Stimulated activated CD4-positive, alpha-beta T cell treated with anti-CD3 and anti-CD28 coated beads, Interleukin-15, amount 100 ng/mL, for 24 hours (primary cell): ENCODE measurements at regions not wholly inside any gene's neighbourhood (a gene's known extent, or its start where the extent isn't known, plus 50 kb on each side); places are given as distances from the start of the nearest gene placed in this dataset.
"Not testable (repeated sequence)": the region's sequence is repeated elsewhere in the genome, so short reads cannot be mapped to it uniquely, and the experiment has no call there.

ENCODE experiments used
- DNase-seq: peaks from one replicate; pipeline ENCODE4 v3.0.0-alpha.2; 2020

GRCh38 chr16:62794724-62795123 lies 758.5 kb upstream of the CDH8 start:
- no peak for DNase-seq

- not testable (repeated sequence) for DNase-seq
Measured at GRCh38 chr16:62780081-62780480, 743.8 kb upstream of the CDH8 start.

- DNase-seq: no peak
Measured at GRCh38 chr16:62764572-62764971, 728.3 kb upstream of the CDH8 start.

GRCh38 chr16:62760398-62760797 lies 724.2 kb upstream of the CDH8 start:
- no peak for DNase-seq

GRCh38 chr16:62755938-62756337 lies 719.7 kb upstream of the CDH8 start:
- DNase-seq: no peak

GRCh38 chr16:62752854-62753253 lies 716.6 kb upstream of the CDH8 start:
- DNase-seq: no peak

GRCh38 chr16:62751218-62751617 lies 715.0 kb upstream of the CDH8 start:
- no peak for DNase-seq

- no peak for DNase-seq
Measured at GRCh38 chr16:62741692-62742091, 705.5 kb upstream of the CDH8 start.

- no peak for DNase-seq
Measured at GRCh38 chr16:62738666-62739460, 702.6 kb upstream of the CDH8 start.

- DNase-seq: no peak
Measured at GRCh38 chr16:62732092-62732491, 695.9 kb upstream of the CDH8 start.

GRCh38 chr16:62724670-62725269 lies 688.5 kb upstream of the CDH8 start:
- not testable (repeated sequence) for DNase-seq

- DNase-seq: no peak
Measured at GRCh38 chr16:62720651-62721050, 684.4 kb upstream of the CDH8 start.

GRCh38 chr16:62717026-62717425 lies 680.8 kb upstream of the CDH8 start:
- DNase-seq: no peak

- DNase-seq: no peak
Measured at GRCh38 chr16:62715701-62716100, 679.5 kb upstream of the CDH8 start.

GRCh38 chr16:62712566-62712965 lies 676.3 kb upstream of the CDH8 start:
- DNase-seq: no peak

GRCh38 chr16:62711797-62712196 lies 675.6 kb upstream of the CDH8 start:
- no peak for DNase-seq

- DNase-seq: no peak
Measured at GRCh38 chr16:62709794-62710193, 673.6 kb upstream of the CDH8 start.

- no peak for DNase-seq
Measured at GRCh38 chr16:62701426-62701825, 665.2 kb upstream of the CDH8 start.

GRCh38 chr16:62700426-62701294 lies 664.4 kb upstream of the CDH8 start:
- no peak for DNase-seq

- no peak for DNase-seq
Measured at GRCh38 chr16:62692685-62693084, 656.4 kb upstream of the CDH8 start.

- DNase-seq: no peak
Measured at GRCh38 chr16:62681819-62682218, 645.6 kb upstream of the CDH8 start.

GRCh38 chr16:62678796-62679195 lies 642.6 kb upstream of the CDH8 start:
- DNase-seq: no peak

GRCh38 chr16:62676306-62676705 lies 640.1 kb upstream of the CDH8 start:
- no peak for DNase-seq

GRCh38 chr16:62665269-62665668 lies 629.0 kb upstream of the CDH8 start:
- DNase-seq: no peak
